CD4-positive, alpha-beta T cell treated with Interleukin-2 at 100 ng/mL for 4 hours (primary cell): ENCODE measurements at regions not wholly inside any gene's neighbourhood (a gene's known extent, or its start where the extent isn't known, plus 50 kb on each side); places are given as distances from the start of the nearest gene placed in this dataset.

Source experiments
- DNase-seq: peaks from one replicate; pipeline ENCODE4 v3.0.0-alpha.2; 2020; ENCODE audit warnings: low spot score

DNA sequence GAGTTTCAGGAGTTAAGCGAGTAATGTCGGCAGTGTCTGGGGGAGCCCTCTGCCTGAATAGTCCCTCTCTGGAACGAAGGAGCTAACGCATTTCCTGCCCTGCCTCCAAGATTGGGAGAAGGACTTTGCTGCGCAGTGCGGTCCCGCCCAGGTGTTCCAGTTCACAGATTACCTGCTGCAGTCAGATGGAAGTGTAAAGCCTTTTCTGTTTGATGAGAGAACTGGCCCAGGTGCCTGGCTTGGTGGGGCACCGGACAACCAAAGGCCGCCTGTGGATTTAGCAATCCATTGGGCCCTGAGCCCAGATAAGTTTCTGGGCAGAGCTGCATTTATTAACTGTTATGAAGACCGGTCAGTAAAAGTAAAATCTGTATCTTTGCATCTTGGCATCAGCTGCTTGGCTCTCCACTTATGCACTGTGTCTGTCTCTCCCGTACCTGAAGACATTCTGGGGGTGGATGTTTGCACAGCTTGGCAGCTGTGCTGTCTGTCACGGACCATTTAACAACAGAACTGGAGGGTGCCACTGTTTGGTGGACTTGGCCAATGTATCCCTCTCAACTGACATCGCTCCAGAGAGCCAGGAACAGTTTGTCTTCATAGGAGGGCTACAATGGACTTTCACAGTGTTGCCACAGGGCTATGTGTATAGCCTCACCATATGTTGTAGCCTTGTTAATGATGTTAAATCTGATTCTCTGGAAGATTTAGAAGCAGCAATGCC is 654.7 kb upstream of the ZWINT start:
- no peak for DNase-seq

DNA sequence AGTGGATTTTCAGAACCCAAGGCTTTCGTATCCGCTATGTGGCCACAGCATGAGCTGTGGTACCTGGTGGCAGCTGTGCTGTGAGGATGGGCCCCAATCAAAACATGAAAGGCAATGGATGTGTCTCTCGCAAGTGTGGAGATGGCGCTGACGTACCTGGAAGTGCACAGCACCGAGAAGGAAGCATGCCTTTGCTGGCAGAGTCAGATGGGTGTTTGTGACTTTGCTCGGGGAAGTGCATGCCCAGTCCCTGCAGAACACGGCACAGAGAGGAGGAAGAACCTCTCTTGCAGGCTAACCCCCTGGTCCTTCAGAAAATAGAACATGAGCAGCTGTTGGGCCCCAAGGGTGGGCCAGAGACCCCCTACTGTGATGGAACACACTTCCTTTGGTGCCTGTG is 654.1 kb upstream of the ZWINT start:
- DNase-seq, result no peak

DNA sequence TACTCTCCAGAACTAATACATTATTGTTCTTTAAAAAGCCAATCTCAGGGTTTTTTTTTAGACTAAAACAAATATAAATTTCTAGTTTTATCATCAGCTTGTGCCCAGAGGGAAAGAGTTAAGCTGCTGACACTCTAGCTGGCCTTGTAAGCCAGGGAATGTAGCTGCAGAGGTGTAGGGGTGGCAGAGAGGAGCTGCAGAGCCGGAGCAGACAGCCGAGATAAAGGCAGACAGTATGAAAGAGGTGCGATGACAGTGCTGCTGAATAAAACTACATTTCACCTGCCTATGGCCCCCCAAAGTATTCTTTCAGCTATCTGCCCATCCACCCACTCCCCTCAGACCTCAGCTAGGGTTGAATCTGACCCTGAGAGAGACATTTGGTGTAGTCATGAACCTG is 653.7 kb upstream of the ZWINT start:
- DNase-seq, result no peak

DNA sequence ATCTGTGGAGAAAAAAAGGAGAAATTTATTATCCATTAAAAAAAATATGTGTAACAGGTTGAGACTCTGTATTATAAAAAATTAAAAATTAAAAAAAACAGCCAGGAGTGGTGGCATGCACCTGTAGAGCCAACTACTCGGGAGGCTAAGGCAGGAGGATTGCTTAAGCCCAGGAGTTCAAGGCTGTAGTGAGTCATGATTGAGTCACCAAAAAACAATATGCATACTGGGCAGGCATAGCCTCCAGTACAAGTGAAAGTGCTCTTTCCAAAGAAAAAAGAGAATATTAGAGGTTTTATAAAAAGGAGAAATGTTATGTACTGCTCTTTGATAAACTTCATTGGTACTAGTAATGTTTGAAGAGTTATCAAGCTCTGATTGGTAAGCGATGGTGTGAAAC is 647.1 kb upstream of the ZWINT start:
- DNase-seq, result no peak

DNA sequence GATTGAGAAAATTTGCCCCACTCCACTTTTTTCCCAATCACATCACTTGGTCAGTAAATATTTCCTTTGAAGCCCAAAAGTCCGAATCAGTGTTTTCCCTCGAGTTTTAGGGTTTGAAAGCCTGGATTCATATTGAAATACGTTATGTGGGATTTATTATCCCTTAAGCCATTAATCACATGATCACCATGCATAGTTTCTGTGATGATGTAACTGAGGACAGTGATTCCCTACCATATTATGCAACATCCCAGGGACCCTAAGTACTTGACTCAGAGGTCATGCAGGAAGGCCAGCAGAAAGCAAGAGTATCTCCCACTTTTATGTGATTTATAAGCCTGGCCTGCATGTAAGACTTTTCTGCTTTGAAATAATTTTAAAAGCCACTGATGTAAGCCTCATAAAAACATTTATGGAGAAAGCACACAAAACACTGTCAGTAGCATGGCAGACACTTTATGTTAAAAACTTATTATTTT is 630.6 kb upstream of the ZWINT start:
- no peak for DNase-seq

DNA sequence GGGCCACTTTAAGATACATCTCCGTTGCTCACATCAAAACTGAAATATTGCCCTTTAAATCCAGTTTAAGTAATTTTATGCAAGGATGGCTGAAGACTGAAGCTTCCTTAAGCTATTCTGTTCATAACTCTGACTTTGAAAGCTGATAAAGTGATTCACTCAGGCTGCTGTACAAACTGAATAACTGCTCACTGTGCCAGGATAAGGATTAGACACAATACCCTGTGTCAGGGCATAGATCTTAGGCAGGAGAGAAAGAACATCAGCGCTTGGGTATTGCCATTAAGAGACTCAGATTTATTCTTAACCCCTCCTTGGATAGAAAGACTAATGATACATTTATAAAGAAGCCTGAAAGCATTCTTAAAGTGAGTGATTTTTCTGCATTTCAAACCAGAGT is 614.5 kb upstream of the ZWINT start:
- no peak for DNase-seq

DNA sequence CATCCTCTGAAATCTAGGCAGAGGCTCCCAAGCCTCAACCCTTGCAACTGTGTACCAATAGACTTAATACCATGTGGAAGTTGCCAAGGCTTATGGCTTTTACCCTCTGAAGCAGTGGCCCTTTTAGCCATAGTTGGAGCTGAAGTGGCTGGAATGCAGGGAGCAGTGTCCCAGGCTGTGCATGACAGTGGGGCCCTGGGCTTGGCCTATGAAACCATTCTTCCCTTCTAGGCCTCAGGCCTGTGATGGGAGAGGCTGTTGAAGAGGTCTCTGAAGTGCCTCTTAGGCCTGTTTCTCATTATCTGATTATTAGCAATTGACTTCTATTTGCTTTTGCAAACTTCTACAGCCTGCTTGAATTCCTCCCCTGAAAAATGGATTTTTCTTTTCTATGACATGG is 612.7 kb upstream of the ZWINT start:
- DNase-seq, result no peak

DNA sequence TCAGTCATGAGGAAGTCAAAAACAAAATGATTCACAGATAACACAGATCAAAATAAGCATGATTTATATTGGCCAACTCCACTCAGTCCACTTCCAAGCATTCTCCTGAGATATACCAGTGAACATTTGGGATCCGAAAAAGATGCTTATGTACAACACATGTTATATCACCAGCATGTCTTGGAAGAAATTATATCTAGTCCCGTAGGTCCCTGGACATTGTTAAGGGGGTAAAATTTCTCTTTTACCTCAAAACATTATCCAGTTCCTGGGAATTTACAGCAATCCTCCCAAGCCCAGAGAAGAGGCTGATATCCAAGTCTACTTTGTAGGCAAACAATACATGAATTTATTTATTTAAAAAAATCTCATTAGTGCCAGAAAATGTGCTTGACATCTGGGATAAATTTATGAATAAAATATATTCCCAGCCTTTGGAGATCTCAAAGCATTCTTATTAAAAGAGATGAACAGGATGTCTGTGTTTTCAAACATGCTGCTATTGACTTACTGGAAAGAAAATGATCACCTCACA is 582.2 kb upstream of the ZWINT start:
- DNase-seq, result no peak

DNA sequence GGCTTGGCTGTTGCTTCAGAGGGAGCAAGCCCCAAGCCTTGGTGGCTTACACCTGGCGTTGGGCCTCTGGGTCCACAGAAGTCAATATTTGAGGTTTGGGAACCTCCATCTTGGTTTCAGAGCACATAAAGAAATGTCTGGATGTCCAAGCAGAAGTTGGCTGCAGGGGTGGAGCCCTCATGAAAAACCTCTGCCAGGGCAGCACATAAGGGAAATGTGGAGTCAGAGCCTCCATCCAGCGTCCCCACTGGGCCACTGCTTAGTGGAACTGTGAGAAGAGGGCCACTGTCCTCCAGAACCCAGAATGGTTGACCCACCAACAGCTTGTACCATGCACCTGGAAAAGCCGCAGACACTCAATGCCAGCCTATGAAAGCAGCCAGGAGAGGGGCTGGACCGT is 573.5 kb upstream of the ZWINT start:
- DNase-seq, result no peak

DNA sequence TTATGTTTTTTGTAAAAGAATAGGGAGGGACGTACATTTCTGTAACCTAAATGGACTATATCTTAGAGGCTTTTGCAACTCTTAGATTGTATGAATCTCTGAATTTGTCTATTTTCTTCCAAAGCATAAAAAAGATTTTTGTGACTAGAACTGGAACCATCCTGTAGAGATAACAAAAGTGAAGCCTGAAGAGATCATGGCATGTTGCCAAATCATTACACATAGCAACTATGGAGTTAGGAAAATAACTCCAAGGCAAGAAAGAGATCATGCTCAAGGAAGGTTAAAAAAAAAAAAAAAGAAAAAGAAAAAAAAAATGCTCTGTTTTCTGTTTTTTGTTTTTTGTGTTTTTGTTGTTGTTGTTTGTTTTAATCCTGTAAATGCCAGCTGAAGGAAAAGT is 567.7 kb upstream of the ZWINT start:
- no peak for DNase-seq

DNA sequence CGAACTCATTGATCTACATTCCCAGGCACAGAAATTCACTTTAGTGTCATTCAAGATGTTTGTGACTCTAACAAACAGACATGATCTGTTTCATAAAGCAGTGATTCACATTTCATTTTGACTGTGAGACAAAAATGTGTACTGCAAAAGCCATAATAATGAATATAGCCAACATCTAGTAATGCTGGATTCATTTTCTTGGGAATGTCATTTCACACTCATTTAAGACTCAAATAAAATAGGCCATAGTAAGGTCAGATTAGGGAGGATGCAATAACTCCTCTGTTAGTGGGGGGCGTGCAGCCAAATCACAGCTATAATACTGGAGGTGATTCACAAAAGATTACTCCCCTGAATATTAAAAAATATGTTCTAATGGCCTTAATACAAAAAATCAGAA is 566.6 kb upstream of the ZWINT start:
- DNase-seq, result no peak

DNA sequence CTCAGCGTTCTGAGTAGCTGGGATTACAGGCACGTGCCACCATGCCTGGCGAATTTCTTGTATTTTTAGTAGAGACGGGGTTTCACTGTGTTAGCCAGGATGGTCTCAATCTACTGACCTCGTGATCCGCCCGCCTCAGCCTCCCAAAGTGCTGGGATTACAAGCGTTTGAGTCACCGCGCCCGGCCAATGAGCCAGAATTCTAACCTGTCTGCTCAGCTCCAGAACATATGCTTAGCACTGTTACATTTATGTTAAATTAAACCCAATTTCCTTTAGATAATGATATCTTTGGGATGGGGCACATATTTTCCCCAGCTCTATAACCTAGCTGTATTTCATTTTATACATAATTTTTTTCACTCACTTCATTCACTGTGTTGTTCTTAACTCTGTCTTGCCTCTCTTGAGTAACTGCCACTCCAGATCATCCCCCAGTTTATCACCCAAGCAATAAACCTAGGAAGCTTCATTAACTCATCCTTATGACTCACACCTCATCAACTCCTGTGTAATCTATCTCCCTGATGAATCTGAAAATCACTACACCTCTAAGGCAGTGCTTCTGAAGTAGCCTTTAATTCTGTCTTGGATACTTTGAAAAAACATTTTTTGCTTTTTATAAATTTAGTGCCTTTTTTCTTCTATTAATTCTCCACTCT is 559.7 kb upstream of the ZWINT start:
- DNase-seq, result no peak

DNA sequence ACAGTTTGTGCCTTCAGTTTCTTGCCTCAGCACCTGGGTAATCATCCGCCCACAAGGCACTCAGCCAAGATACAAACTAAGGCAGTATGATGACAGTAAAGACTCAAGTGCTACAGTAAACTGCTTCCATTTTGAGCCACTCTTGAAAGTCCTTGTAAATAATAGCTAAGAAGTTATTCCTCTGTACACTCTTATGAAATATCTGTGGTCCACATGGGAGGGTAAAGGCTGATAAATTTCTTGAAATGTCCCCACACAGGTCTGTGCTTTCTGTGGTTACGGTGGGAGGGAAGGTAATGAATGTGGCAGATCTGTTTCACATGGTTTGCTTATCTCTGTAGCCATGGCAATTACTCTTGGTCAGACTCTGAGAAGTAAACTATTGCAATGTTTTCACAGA is 551.0 kb upstream of the ZWINT start:
- no peak for DNase-seq

DNA sequence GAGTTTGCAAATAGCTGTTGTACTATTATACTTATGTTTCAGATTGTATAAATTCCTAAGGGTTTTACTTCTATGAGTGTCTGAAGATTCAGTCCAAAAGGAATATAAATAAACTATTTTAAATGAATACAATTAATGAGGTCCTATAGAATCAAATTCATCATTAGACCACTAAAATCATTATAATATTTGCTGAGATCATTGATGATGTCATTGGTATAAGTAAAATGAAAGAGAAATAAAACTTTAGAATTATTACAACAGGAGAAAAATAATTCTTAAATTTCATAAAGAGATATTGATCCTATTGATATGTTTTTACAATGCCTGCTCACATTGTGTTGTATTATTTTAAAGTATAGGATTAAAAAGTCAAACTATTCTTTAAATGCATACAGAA is 544.0 kb upstream of the ZWINT start:
- no peak for DNase-seq

DNA sequence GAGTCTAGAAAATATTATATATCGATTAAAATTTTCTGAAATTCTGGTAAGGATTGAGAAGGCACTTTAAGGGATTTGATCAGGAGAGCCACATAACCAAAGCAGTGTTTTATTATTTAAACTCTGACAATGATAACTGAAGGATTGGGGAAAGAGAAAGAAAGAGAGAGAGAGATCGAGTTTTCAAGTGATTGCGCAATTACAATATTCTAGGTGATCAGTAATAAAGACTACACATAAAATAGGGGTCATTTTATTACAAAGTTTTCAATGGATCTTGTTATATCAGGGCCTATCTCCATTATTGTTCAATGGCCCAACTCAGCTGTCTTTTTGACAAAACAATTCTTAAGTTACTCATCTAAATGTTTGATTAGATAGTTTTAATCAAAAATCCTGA is 541.5 kb upstream of the ZWINT start:
- DNase-seq, result no peak

DNA sequence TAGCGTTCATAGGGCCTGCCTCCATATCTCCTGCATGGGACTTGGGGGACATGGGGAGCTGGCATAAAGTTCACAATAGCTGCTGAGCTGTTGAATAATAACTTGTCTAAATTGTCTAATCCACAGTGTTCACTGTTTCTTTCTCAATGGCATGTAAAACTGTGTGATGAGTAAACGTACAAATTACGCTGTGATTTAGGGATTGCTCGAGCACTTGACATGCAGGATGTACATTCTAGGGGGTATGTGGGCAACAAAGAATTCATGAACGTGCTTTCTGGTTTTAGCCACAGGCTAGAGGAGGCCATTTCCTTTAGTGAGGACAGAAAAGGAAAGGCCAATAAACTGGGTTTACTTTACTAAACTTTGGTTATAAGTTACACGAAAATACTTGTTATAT is 534.2 kb upstream of the ZWINT start:
- DNase-seq, result no peak

DNA sequence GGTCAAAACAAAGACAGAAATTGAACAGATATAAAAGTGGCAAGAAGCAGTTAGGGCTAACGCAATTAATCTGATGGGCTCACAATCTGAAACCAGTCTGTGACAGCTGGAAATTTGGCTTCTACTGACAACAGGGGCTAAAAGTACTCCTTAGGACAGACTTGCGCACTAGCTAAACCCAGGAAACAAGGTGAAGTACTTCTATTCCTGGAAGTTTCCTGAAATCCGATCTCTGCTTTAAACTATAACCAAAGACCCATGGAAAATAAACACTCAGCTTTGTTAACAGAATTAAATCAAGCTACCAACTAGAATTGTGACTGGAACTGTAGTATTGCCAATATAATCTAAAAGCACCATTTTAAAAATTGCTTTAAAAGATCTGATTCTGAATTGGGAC is 520.2 kb upstream of the ZWINT start:
- no peak for DNase-seq

DNA sequence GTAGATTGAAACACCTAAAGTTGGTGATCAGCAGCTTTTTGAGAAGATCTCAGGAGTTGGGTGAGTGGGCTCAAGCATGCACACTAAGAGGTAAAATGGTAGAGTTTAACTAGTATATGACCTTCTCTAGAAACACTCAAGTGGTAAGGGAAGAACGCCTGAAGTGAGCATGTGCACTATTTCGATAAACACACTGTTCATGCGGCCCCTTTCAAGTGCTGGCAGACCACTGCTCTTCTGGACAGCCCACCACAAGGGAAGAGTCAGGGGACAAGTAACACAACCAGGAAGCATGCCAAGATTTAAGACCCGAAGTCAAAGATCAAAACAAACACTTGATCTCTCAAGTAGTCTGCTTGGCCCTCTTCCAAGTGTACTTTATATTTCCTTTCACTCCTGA is 519.5 kb upstream of the ZWINT start:
- no peak for DNase-seq

DNA sequence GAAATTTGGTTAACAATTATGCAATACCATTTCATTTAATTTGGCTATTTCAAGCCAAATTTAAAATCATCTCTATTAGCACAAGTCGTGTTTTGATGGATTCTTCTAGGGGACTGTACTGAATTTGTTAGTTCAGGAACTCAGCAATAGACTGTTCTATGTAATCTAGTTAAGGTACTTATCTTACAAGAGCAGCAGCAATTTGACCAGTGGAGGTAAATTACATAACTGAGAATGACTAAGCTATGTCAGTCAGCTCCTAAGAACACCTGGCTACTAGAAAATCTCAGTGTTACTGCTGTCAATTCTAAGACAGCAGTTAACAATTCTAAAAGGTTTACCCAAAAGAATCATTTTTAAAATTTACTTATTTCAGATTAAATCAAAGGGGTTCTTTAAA is 513.9 kb upstream of the ZWINT start:
- no peak for DNase-seq

DNA sequence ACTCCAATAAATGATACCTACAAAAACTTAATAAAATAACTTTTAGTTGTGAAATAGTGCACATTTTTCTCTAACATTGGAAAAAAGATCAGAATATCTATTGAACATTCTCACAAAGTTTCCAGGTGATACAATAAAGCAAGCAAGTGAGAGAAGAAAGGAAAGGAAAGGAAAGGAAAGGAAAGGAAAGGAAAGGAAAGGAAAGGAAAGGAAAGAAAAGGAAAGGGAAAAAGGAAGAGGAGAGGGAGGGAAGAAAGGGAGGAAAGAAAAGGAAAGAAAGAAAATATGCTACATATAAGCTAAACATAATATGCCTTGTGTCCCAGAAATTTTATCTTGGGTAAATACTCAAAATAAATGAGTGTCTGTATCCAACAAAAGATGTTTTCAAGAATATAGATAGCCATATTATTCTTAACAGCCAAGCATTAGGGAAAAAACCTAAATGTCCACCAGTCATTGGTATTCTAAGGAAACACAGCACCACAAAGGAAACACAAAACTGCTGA is 510.2 kb upstream of the ZWINT start:
- DNase-seq, result no peak

DNA sequence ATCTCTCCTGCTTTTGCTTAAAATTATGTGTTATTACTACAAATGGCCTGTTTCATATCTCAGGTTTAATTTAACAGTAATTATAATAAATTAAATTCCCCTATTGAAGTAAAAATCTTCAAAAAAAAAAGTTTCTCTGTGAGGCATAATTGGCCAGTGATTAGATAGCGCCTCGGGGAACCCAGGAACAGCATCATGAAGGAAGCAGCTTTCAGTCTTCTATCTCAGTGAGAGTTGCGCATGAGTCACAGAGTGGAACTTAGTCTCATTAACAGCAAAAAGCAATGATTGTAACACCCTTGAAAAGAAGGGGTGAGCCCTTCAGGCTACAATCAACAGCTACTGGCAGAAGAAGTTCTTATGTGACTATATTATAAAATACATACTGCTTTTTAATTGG is 506.2 kb upstream of the ZWINT start:
- no peak for DNase-seq

DNA sequence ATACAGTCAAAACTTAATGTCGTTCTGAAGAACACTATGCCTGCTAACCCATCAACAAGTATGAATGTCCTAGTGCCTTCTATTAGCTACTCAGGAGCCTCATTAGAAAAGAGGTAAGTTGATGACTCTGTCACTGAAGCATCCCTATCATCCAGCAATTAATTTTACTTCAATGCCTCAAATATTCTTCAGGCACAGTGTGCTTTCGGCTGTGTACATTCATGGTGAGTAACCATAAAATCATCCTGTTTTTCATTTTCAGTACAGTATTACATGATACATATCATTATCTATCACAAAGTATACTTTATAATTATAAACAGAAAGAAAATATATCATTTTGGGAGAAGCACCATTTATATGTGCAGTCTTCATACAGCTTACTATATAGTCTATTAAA is 495.5 kb upstream of the ZWINT start:
- no peak for DNase-seq

DNA sequence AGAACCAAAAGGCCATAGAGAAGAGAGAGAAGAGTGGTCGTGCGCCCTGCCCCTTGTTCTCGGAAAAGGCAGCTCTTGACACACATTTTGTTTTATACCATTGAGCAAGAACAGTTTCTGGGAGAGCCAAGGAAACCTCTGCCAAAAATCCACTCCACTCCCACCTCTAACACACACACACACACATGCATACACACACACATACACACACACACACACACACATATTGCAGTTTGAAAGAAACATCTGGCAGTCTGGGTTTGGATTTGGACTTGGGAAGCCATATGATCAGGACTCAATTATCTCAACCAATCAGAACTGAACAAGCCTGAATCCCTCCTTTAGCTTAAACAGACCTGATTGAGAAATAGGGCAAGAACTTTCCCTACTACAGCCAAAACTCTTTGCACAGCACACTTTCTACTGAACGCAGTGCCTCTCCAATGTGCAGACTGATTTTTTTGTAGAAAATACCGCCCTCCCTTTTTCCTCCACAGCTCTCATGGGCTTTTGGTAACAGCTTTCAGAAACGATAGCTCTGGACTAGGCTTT is 484.0 kb upstream of the ZWINT start:
- no peak for DNase-seq
